ENCODE measurements at regions not wholly inside any gene's neighbourhood (a gene's known extent, or its start where the extent isn't known, plus 50 kb on each side); places are given as distances from the start of the nearest gene placed in this dataset.

DNA sequence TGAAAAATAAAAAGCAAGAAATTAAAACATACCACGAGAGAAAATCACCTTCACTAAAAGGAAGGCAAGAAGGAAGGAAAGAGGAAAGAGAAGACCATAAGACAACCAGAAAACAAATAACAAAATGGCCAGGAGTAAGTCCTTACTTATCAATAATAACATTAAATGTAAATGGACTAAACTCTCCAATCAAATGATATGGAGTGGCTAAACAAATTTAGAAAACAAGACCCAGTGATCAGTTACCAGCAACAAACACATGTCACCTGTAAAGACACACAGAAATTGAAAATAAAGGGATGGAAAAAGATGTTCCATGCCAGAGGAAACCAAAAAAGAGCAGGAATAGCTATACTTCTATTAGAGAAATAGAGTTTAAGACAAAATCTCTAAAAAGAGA is 85.0 kb upstream of the SLC38A4 start:
- ChIA-PET POLR2A (no interaction called here), CTCF (ENCODE audit: low intra/inter-chr PET ratio) (no interaction called here)
- no peak overlapping the region for H3K4me2 ChIP-seq (ENCODE audit: insufficient read depth, low read length)
- no TSS peak for BruUV-seq (replicated peaks)
- FAIRE-seq = no peak
- in situ Hi-C loops (cut with MboI) (no loop called here), intact Hi-C loops (cut with micrococcal nuclease) (no loop called here)
- TF ChIP-seq SNRNP70 (optimal IDR thresholded peaks at IDR 0.05; ENCODE audit: low read depth, low read length) = no peak
- TF ChIP-seq ZNF354B (CRISPR knock-in tag; IDR thresholded peaks at IDR 0.05) = 0 out of 2 replicates have a peak, but pooled peaks have one; percentile 32
- no peak for TF ChIP-seq ZNF324 (CRISPR knock-in tag; IDR thresholded peaks at IDR 0.05)
- no peak for TF ChIP-seq E2F5 (CRISPR knock-in tag; IDR thresholded peaks at IDR 0.05)
- TF ChIP-seq ZNF639 (CRISPR knock-in tag; conservative IDR thresholded peaks at IDR 0.05 in 1 of 2, IDR thresholded peaks at IDR 0.05 in 1 of 2) = no peak
- peak; percentile 96 for TF ChIP-seq ZNF507 (tag; conservative IDR thresholded peaks at IDR 0.05)
- no peak for DNase-seq (ENCODE audit: extremely low read depth in 1 of 4, low spot score in 3 of 4)
- no peaks in the 10 kb centered on the region for H3K9me3 ChIP-seq (replicated peaks; ENCODE audit: control insufficient read depth, insufficient read depth, low read depth, low read length)
- H3K4me1 ChIP-seq (replicated peaks in 1 of 2; ENCODE audit: control insufficient read depth in 2 of 2, insufficient read depth in 2 of 2, low read length in 2 of 2) = no peaks in the 10 kb centered on the region
- H4K20me1 ChIP-seq (replicated peaks; ENCODE audit: control insufficient read depth, insufficient read depth, low read length) = no peaks in the 10 kb centered on the region
- H2AFZ ChIP-seq (ENCODE audit: low read depth, low read length) = no peak overlapping the region
- no peaks in the 10 kb centered on the region for H3K79me2 ChIP-seq (ENCODE audit: control insufficient read depth, insufficient read depth, low read length)
- 0% methylated on average over 1 of the region's 1 CpG for WGBS (ENCODE audit: insufficient coverage, low coverage, missing lambda C conversion rate)
- H3K9me1 ChIP-seq (ENCODE audit: control insufficient read depth, insufficient read depth, low read length) = no peaks in the 10 kb centered on the region
- H3K4me3 ChIP-seq = no peak overlapping the region
- no peak for ATAC-seq
- no peak overlapping the region for H3K9ac ChIP-seq (ENCODE audit: insufficient read depth in 1 of 2, low read depth in 2 of 2, low read length in 2 of 2)
- H3K36me3 ChIP-seq (ENCODE audit: control insufficient read depth, insufficient read depth, low read length) = no peaks in the 10 kb centered on the region
- no peaks in the 10 kb centered on the region for H3K27me3 ChIP-seq (ENCODE audit: control insufficient read depth in 2 of 2, insufficient read depth in 2 of 2, low read length in 2 of 2)
- no peak overlapping the region for H3K27ac ChIP-seq (ENCODE audit: extremely low read depth, low read depth, low read length)

Measured in K562 (cell line).